ENCODE measurements at regions not wholly inside any gene's neighbourhood (a gene's known extent, or its start where the extent isn't known, plus 50 kb on each side); places are given as distances from the start of the nearest gene placed in this dataset.
A peak's percentile ranks its signal among the peaks of the same experiment; 100 is the strongest.

- Histone ChIP-seq H3K9ac (ENCODE audit: low read length) (no peak overlapping the region), H3K36me3 (ENCODE audit: control insufficient read depth, insufficient read depth, low read length, severe bottlenecking) (no peaks in the 10 kb centered on the region), H3K27me3 (replicated peaks; ENCODE audit: control insufficient read depth, insufficient read depth, low read length) (peaks cover 3% of the 10 kb centered on the region), H3K4me3 (ENCODE audit: low read length) (no peak overlapping the region), H3K4me1 (ENCODE audit: control insufficient read depth, insufficient read depth, low read length) (no peaks in the 10 kb centered on the region), H3K9me3 (ENCODE audit: control insufficient read depth, low read length) (no peaks in the 10 kb centered on the region)
- no peak for DNase-seq (ENCODE audit: low read depth)
Measured at GRCh38 chr12:76216585-76217472, 131.4 kb downstream of the BBS10 start.

GRCh38 chr12:76208129-76208528 lies 123.6 kb upstream of the NAP1L1 start:
- DNase-seq (ENCODE audit: low read depth), result no peak
- Histone ChIP-seq H3K4me3 (ENCODE audit: low read length) (no peak overlapping the region), H3K27me3 (replicated peaks; ENCODE audit: control insufficient read depth, insufficient read depth, low read length) (peaks cover 20% of the 10 kb centered on the region), H3K36me3 (ENCODE audit: control insufficient read depth, insufficient read depth, low read length, severe bottlenecking) (no peaks in the 10 kb centered on the region), H3K4me1 (ENCODE audit: control insufficient read depth, insufficient read depth, low read length) (no peaks in the 10 kb centered on the region), H3K9ac (ENCODE audit: low read length) (no peak overlapping the region), H3K9me3 (ENCODE audit: control insufficient read depth, low read length) (peaks cover 10% of the 10 kb centered on the region)

- H3K4me1 ChIP-seq (ENCODE audit: control insufficient read depth, insufficient read depth, low read length), result no peaks in the 10 kb centered on the region
- H3K27me3 ChIP-seq (replicated peaks; ENCODE audit: control insufficient read depth, insufficient read depth, low read length), result peaks cover 20% of the 10 kb centered on the region
- H3K9ac ChIP-seq (ENCODE audit: low read length), result no peak overlapping the region
- no peak overlapping the region for H3K4me3 ChIP-seq (ENCODE audit: low read length)
- H3K36me3 ChIP-seq (ENCODE audit: control insufficient read depth, insufficient read depth, low read length, severe bottlenecking), result no peaks in the 10 kb centered on the region
- no peak for DNase-seq (ENCODE audit: low read depth)
- peaks cover 17% of the 10 kb centered on the region for H3K9me3 ChIP-seq (ENCODE audit: control insufficient read depth, low read length)
Measured at GRCh38 chr12:76206677-76207072, 122.2 kb upstream of the NAP1L1 start.

GRCh38 chr12:76206039-76206676 lies 121.7 kb upstream of the NAP1L1 start:
- Histone ChIP-seq H3K27me3 (replicated peaks; ENCODE audit: control insufficient read depth, insufficient read depth, low read length) (peaks cover 20% of the 10 kb centered on the region), H3K9me3 (ENCODE audit: control insufficient read depth, low read length) (peaks cover 17% of the 10 kb centered on the region), H3K4me3 (ENCODE audit: low read length) (no peak overlapping the region), H3K4me1 (ENCODE audit: control insufficient read depth, insufficient read depth, low read length) (no peaks in the 10 kb centered on the region), H3K36me3 (ENCODE audit: control insufficient read depth, insufficient read depth, low read length, severe bottlenecking) (no peaks in the 10 kb centered on the region), H3K9ac (ENCODE audit: low read length) (no peak overlapping the region)
- no peak for DNase-seq (ENCODE audit: low read depth)

GRCh38 chr12:76202621-76203020 lies 118.1 kb upstream of the NAP1L1 start:
- Histone ChIP-seq H3K4me3 (ENCODE audit: low read length) (no peak overlapping the region), H3K27me3 (replicated peaks; ENCODE audit: control insufficient read depth, insufficient read depth, low read length) (peaks cover 20% of the 10 kb centered on the region), H3K36me3 (ENCODE audit: control insufficient read depth, insufficient read depth, low read length, severe bottlenecking) (no peaks in the 10 kb centered on the region), H3K4me1 (ENCODE audit: control insufficient read depth, insufficient read depth, low read length) (no peaks in the 10 kb centered on the region), H3K9ac (ENCODE audit: low read length) (no peak overlapping the region), H3K9me3 (ENCODE audit: control insufficient read depth, low read length) (peaks cover 40% of the 10 kb centered on the region)
- no peak for DNase-seq (ENCODE audit: low read depth)

- peaks cover 39% of the 10 kb centered on the region for H3K9me3 ChIP-seq (ENCODE audit: control insufficient read depth, low read length)
Measured at GRCh38 chr12:76201758-76202157, 117.3 kb upstream of the NAP1L1 start.

GRCh38 chr12:76201316-76201715 lies 116.8 kb upstream of the NAP1L1 start:
- peaks cover 39% of the 10 kb centered on the region for H3K9me3 ChIP-seq (ENCODE audit: control insufficient read depth, low read length)
- no peak for DNase-seq (ENCODE audit: low read depth)
- peaks cover 18% of the 10 kb centered on the region for H3K27me3 ChIP-seq (replicated peaks; ENCODE audit: control insufficient read depth, insufficient read depth, low read length)
- no peaks in the 10 kb centered on the region for H3K4me1 ChIP-seq (ENCODE audit: control insufficient read depth, insufficient read depth, low read length)
- no peak overlapping the region for H3K4me3 ChIP-seq (ENCODE audit: low read length)
- no peaks in the 10 kb centered on the region for H3K36me3 ChIP-seq (ENCODE audit: control insufficient read depth, insufficient read depth, low read length, severe bottlenecking)
- H3K9ac ChIP-seq (ENCODE audit: low read length), result no peak overlapping the region

More at GRCh38 chr12:76201758-76202157, 117.3 kb upstream of the NAP1L1 start:
- DNase-seq (ENCODE audit: low read depth), result no peak
- Histone ChIP-seq H3K4me1 (ENCODE audit: control insufficient read depth, insufficient read depth, low read length) (no peaks in the 10 kb centered on the region), H3K9ac (ENCODE audit: low read length) (no peak overlapping the region), H3K4me3 (ENCODE audit: low read length) (no peak overlapping the region), H3K36me3 (ENCODE audit: control insufficient read depth, insufficient read depth, low read length, severe bottlenecking) (no peaks in the 10 kb centered on the region), H3K27me3 (replicated peaks; ENCODE audit: control insufficient read depth, insufficient read depth, low read length) (peaks cover 20% of the 10 kb centered on the region)

GRCh38 chr12:76199808-76200207 lies 115.3 kb upstream of the NAP1L1 start:
- Histone ChIP-seq H3K36me3 (ENCODE audit: control insufficient read depth, insufficient read depth, low read length, severe bottlenecking) (no peaks in the 10 kb centered on the region), H3K9ac (ENCODE audit: low read length) (no peak overlapping the region), H3K27me3 (replicated peaks; ENCODE audit: control insufficient read depth, insufficient read depth, low read length) (peaks cover 3% of the 10 kb centered on the region), H3K4me3 (ENCODE audit: low read length) (peak overlapping the region; percentile 4), H3K9me3 (ENCODE audit: control insufficient read depth, low read length) (peaks cover 39% of the 10 kb centered on the region), H3K4me1 (ENCODE audit: control insufficient read depth, insufficient read depth, low read length) (no peaks in the 10 kb centered on the region)
- peak; percentile 29 for DNase-seq (ENCODE audit: low read depth)

GRCh38 chr12:76198839-76199238 lies 114.4 kb upstream of the NAP1L1 start:
- H3K4me1 ChIP-seq (ENCODE audit: control insufficient read depth, insufficient read depth, low read length), result no peaks in the 10 kb centered on the region
- H3K9me3 ChIP-seq (ENCODE audit: control insufficient read depth, low read length), result peaks cover 39% of the 10 kb centered on the region
- H3K9ac ChIP-seq (ENCODE audit: low read length), result no peak overlapping the region
- peak overlapping the region; percentile 11 for H3K4me3 ChIP-seq (ENCODE audit: low read length)
- H3K27me3 ChIP-seq (replicated peaks; ENCODE audit: control insufficient read depth, insufficient read depth, low read length), result no peaks in the 10 kb centered on the region
- no peak for DNase-seq (ENCODE audit: low read depth)
- no peaks in the 10 kb centered on the region for H3K36me3 ChIP-seq (ENCODE audit: control insufficient read depth, insufficient read depth, low read length, severe bottlenecking)

GRCh38 chr12:76197283-76197682 lies 112.8 kb upstream of the NAP1L1 start:
- Histone ChIP-seq H3K4me3 (ENCODE audit: low read length) (no peak overlapping the region), H3K4me1 (ENCODE audit: control insufficient read depth, insufficient read depth, low read length) (no peaks in the 10 kb centered on the region), H3K36me3 (ENCODE audit: control insufficient read depth, insufficient read depth, low read length, severe bottlenecking) (no peaks in the 10 kb centered on the region), H3K9me3 (ENCODE audit: control insufficient read depth, low read length) (peaks cover 32% of the 10 kb centered on the region), H3K27me3 (replicated peaks; ENCODE audit: control insufficient read depth, insufficient read depth, low read length) (no peaks in the 10 kb centered on the region), H3K9ac (ENCODE audit: low read length) (no peak overlapping the region)
- no peak for DNase-seq (ENCODE audit: low read depth)

- no peaks in the 10 kb centered on the region for H3K36me3 ChIP-seq (ENCODE audit: control insufficient read depth, insufficient read depth, low read length, severe bottlenecking)
- H3K9me3 ChIP-seq (ENCODE audit: control insufficient read depth, low read length), result peaks cover 31% of the 10 kb centered on the region
- no peaks in the 10 kb centered on the region for H3K4me1 ChIP-seq (ENCODE audit: control insufficient read depth, insufficient read depth, low read length)
- no peak overlapping the region for H3K9ac ChIP-seq (ENCODE audit: low read length)
- H3K4me3 ChIP-seq (ENCODE audit: low read length), result no peak overlapping the region
- H3K27me3 ChIP-seq (replicated peaks; ENCODE audit: control insufficient read depth, insufficient read depth, low read length), result no peaks in the 10 kb centered on the region
- no peak for DNase-seq (ENCODE audit: low read depth)
Measured at GRCh38 chr12:76195920-76196319, 111.4 kb upstream of the NAP1L1 start.

Data from adipocyte (in vitro differentiated cells).